Endothelial cell of umbilical vein (primary cell): ENCODE measurements at regions not wholly inside any gene's neighbourhood (a gene's known extent, or its start where the extent isn't known, plus 50 kb on each side); places are given as distances from the start of the nearest gene placed in this dataset.

Experiments used
- BruUV-seq: library from RNA; stranded (reverse); fragments of 400-500 nt; replicated peaks from 2 replicates; lab custom pipeline; 2021; lab: Mats Ljungman, UMichigan
- CTCF ChIA-PET: fragments of 300-600, 350-600 bp; sonication (Branson Sonifier 250); formaldehyde crosslinking; loops from one replicate; lab custom pipeline; 2021; ENCODE audit warnings: antibody characterized with exemption, inconsistent platforms; lab: Charles Lee
- POLR2A ChIA-PET: fragments of 300-600, 350-600 bp; sonication (Branson Sonifier 250); formaldehyde crosslinking; loops from one replicate; lab custom pipeline; 2021; ENCODE audit warnings: antibody characterized with exemption, inconsistent platforms; lab: Charles Lee
- DNase-seq: peaks from one replicate; pipeline ENCODE4 v3.0.0-alpha.2; 2011; ENCODE audit warnings: low read depth, low spot score
- FAIRE-seq: peaks from 2 replicates; lab custom pipeline; 2011; peaks lifted over from hg19 to GRCh38; lab: Jason Lieb, UNC
- H2AFZ ChIP-seq: 2 replicates; pipeline ENCODE4 v1.6.0; 2012; ENCODE audit warnings: low read depth, low read length, control low read depth, inconsistent platforms
- H3K27ac ChIP-seq: 2 replicates; pipeline ENCODE4 v1.5.1; 2011; ENCODE audit warnings: low read depth, mild to moderate bottlenecking, control low read depth, low read length, moderate library complexity; ENCODE audit not compliant: insufficient read depth
- H3K27me3 ChIP-seq, 2 experiments: 2 replicates each; pipeline versions ENCODE4 v1.6.0 to v1.6.1; 2011; ENCODE audit warnings: low read length in 2 of 2, mixed read lengths in 1 of 2; ENCODE audit not compliant: control insufficient read depth in 2 of 2, insufficient read depth in 2 of 2
- H3K36me3 ChIP-seq, 2 experiments: 2 replicates in 1 of 2; 3 replicates in 1 of 2; pipeline ENCODE4 v1.5.1; 2011; ENCODE audit warnings: low read length in 2 of 2, mild to moderate bottlenecking in 1 of 2, moderate library complexity in 1 of 2; ENCODE audit not compliant: control insufficient read depth in 2 of 2, insufficient read depth in 2 of 2; ENCODE audit errors: extremely low read depth in 1 of 2
- H3K4me1 ChIP-seq: 3 replicates; pipeline ENCODE4 v1.5.1; 2011; ENCODE audit warnings: mild to moderate bottlenecking, low read length; ENCODE audit not compliant: control insufficient read depth, insufficient read depth; ENCODE audit errors: extremely low read depth
- H3K4me2 ChIP-seq: 2 replicates; pipeline ENCODE4 v1.6.1; 2011; ENCODE audit warnings: low read length, control low read depth, mixed read lengths; ENCODE audit not compliant: insufficient read depth
- H3K4me3 ChIP-seq, 3 experiments: fragments of 200-600 bp in 1 of 3; sonication (generic), shearing (Covaris generic) in 1 of 3; replicated peaks in 1 of 3; 2 replicates each; pipeline ENCODE4 v1.5.1; 2011 to 2016; ENCODE audit warnings: control low read depth in 3 of 3, low read length in 3 of 3, mild to moderate bottlenecking in 2 of 3, inconsistent platforms in 1 of 3, low read depth in 1 of 3, moderate library complexity in 1 of 3; ENCODE audit not compliant: insufficient read depth in 1 of 3
- H3K79me2 ChIP-seq: 2 replicates; pipeline ENCODE4 v1.6.0; 2012; ENCODE audit warnings: low read length, inconsistent platforms; ENCODE audit not compliant: control insufficient read depth, insufficient read depth
- H3K9ac ChIP-seq: replicated peaks from 2 replicates; pipeline ENCODE3; 2011; ENCODE audit warnings: low read length, control low read depth; ENCODE audit not compliant: insufficient read depth; ENCODE audit errors: extremely low read depth
- H3K9me1 ChIP-seq: replicated peaks from 3 replicates; pipeline ENCODE4 v1.6.0; 2011; ENCODE audit warnings: mild to moderate bottlenecking, low read length; ENCODE audit not compliant: control insufficient read depth, insufficient read depth; ENCODE audit errors: extremely low read depth
- H3K9me3 ChIP-seq: replicated peaks from 2 replicates; pipeline ENCODE4 v1.5.1; 2012; ENCODE audit warnings: low read length, inconsistent platforms; ENCODE audit not compliant: control insufficient read depth, insufficient read depth
- H4K20me1 ChIP-seq: replicated peaks from 2 replicates; pipeline ENCODE3; 2011; ENCODE audit warnings: mild to moderate bottlenecking, low read length; ENCODE audit not compliant: control insufficient read depth, insufficient read depth; ENCODE audit errors: extremely low read depth
- CTCF ChIP-seq, 2 donors: IDR thresholded peaks; 1 replicate in 1 of 2; 2 replicates in 1 of 2; pipeline ENCODE4 v1.5.1; 2011; ENCODE audit warnings: low read length in 2 of 2, mild to moderate bottlenecking in 2 of 2, moderate library complexity in 2 of 2, control low read depth in 1 of 2, inconsistent platforms in 1 of 2, low read depth in 1 of 2; ENCODE audit not compliant: insufficient read depth in 1 of 2; ENCODE audit errors: extremely low read depth in 1 of 2
- EZH2 ChIP-seq: IDR thresholded peaks from 2 replicates; pipeline ENCODE4 v1.6.1; 2012; ENCODE audit warnings: borderline replicate concordance, low read depth, mild to moderate bottlenecking, moderate library complexity, low read length, inconsistent platforms; ENCODE audit not compliant: severe bottlenecking
- FOS ChIP-seq: IDR thresholded peaks from 2 replicates; pipeline ENCODE4 v1.6.1; 2011; ENCODE audit warnings: mild to moderate bottlenecking, low read length, moderate library complexity, borderline replicate concordance; ENCODE audit not compliant: insufficient read depth
- GATA2 ChIP-seq: IDR thresholded peaks from 2 replicates; pipeline ENCODE4 v1.7.0; 2011; ENCODE audit warnings: low read depth, mild to moderate bottlenecking, moderate library complexity, mixed read lengths, low read length; ENCODE audit not compliant: insufficient read length, insufficient read depth
- JUN ChIP-seq: IDR thresholded peaks from 2 replicates; pipeline ENCODE4 v1.6.1; 2011; ENCODE audit warnings: borderline replicate concordance, low read depth; ENCODE audit not compliant: insufficient read length, insufficient read depth
- MAX ChIP-seq: IDR thresholded peaks from 2 replicates; pipeline ENCODE4 v1.6.1; 2011; ENCODE audit not compliant: insufficient read depth, insufficient read length
- MYC ChIP-seq: IDR thresholded peaks from one replicate; pipeline ENCODE4 v1.6.1; 2011; ENCODE audit warnings: mild to moderate bottlenecking, low read depth, low read length
- POLR2A ChIP-seq: IDR thresholded peaks from 2 replicates; pipeline ENCODE4 v1.6.1; 2012; ENCODE audit warnings: low read depth, mild to moderate bottlenecking, control low read depth, low read length
- POLR2AphosphoS5 ChIP-seq: IDR thresholded peaks from 2 replicates; pipeline ENCODE4 v1.6.1; 2012; ENCODE audit warnings: low read depth, mild to moderate bottlenecking, control low read depth, low read length, moderate library complexity; ENCODE audit not compliant: insufficient read depth
- dilution Hi-C: fragments of 300-500 bp; cut with MboI; formaldehyde crosslinking; loops from one replicate; pipeline ENCODE4 v1.15.0; 2019; ENCODE audit warnings: low sequenced_read_pairs; ENCODE audit not compliant: extremely low pct_ligation_motif_present
- intact Hi-C: fragments of 100-400 bp; cut with micrococcal nuclease; formaldehyde crosslinking; loops from one replicate; pipeline ENCODE4 v1.10.0; 2022

- H3K9ac ChIP-seq: no peak overlapping the region
- DNase-seq: no peak
- H2AFZ ChIP-seq: no peak overlapping the region
- no peak for TF ChIP-seq FOS
- POLR2A ChIA-PET: no interaction called here
- no peak overlapping the region for H3K27ac ChIP-seq
- H3K4me2 ChIP-seq: no peak overlapping the region
- H3K27me3 ChIP-seq: peaks cover 2 to 3% of the 10 kb centered on the region in 2 experiments
- no peaks in the 10 kb centered on the region for H3K9me1 ChIP-seq
- no peak overlapping the region for H3K4me3 ChIP-seq
- intact Hi-C loops: no loop called here
- H4K20me1 ChIP-seq: no peaks in the 10 kb centered on the region
- H3K79me2 ChIP-seq: no peaks in the 10 kb centered on the region
- no peaks in the 10 kb centered on the region for H3K4me1 ChIP-seq
- CTCF ChIA-PET: interaction anchor here (0.9 to 2.4 kb wide), 5 partner anchors 8 to 35 kb away, joined by 3 to 13 read pairs (median 3); no protein-coding TSS in a partner anchor
- no TSS peak for BruUV-seq
- H3K9me3 ChIP-seq: no peaks in the 10 kb centered on the region
- dilution Hi-C loops: no loop called here
- no peak for FAIRE-seq
- H3K36me3 ChIP-seq: no peaks in the 10 kb centered on the region
Observed at GRCh38 chr11:69874178-69874983, 55.2 kb upstream of the FGF3 start.

- H3K79me2 ChIP-seq: no peaks in the 10 kb centered on the region
- dilution Hi-C loops: no loop called here
- H3K4me1 ChIP-seq: no peaks in the 10 kb centered on the region
- no peaks in the 10 kb centered on the region for H3K9me3 ChIP-seq
- no peak overlapping the region for H3K9ac ChIP-seq
- no peaks in the 10 kb centered on the region for H4K20me1 ChIP-seq
- peaks cover 0 to 2% of the 10 kb centered on the region in 2 experiments for H3K27me3 ChIP-seq
- intact Hi-C loops: no loop called here
- POLR2A ChIA-PET: no interaction called here
- no peaks in the 10 kb centered on the region for H3K36me3 ChIP-seq
- FAIRE-seq (no peak), DNase-seq (no peak)
- CTCF ChIA-PET: interaction anchor here (2.4 kb wide), 1 partner anchor 14 kb away, joined by 13 read pairs; no protein-coding TSS in a partner anchor
- TF ChIP-seq MYC (no peak), EZH2 (no peak), FOS (no peak), JUN (no peak), POLR2AphosphoS5 (no peak), GATA2 (no peak), MAX (no peak), POLR2A (no peak), CTCF (IDR thresholded peaks at IDR 0.05; ENCODE audit: extremely low read depth in 1 of 2, insufficient read depth in 1 of 2, low read depth in 1 of 2, low read length in 2 of 2) (no peak)
- H3K4me3 ChIP-seq: no peak overlapping the region
- no peak overlapping the region for H3K4me2 ChIP-seq
- no peaks in the 10 kb centered on the region for H3K9me1 ChIP-seq
- no peak overlapping the region for H2AFZ ChIP-seq
- no TSS peak for BruUV-seq
- H3K27ac ChIP-seq: no peak overlapping the region
Observed at GRCh38 chr11:69874984-69875624, 55.9 kb upstream of the FGF3 start.
